ENCODE measurements at regions not wholly inside any gene's neighbourhood (a gene's known extent, or its start where the extent isn't known, plus 50 kb on each side); places are given as distances from the start of the nearest gene placed in this dataset.

DNA sequence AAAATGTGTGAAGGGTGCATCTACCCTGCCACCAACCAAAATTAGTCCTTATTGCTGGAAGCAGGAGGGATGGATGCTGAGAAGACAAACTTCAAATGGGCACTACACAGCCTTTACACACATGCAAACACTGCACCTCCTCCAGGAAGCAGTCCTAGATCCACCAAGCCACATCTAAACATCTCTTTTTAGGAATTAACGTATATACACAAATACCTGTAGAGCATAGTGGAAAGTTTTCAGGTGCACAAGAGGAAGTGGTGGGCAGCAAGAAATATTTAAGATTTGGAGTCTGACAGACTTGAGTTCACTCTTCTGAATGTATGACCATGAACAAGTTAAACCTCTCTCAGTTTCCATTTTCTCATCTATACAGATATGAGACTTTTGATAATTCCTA is 456.6 kb upstream of the PROK2 start:
- TF ChIP-seq, protein P1, sequence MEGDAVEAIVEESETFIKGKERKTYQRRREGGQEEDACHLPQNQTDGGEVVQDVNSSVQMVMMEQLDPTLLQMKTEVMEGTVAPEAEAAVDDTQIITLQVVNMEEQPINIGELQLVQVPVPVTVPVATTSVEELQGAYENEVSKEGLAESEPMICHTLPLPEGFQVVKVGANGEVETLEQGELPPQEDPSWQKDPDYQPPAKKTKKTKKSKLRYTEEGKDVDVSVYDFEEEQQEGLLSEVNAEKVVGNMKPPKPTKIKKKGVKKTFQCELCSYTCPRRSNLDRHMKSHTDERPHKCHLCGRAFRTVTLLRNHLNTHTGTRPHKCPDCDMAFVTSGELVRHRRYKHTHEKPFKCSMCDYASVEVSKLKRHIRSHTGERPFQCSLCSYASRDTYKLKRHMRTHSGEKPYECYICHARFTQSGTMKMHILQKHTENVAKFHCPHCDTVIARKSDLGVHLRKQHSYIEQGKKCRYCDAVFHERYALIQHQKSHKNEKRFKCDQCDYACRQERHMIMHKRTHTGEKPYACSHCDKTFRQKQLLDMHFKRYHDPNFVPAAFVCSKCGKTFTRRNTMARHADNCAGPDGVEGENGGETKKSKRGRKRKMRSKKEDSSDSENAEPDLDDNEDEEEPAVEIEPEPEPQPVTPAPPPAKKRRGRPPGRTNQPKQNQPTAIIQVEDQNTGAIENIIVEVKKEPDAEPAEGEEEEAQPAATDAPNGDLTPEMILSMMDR (IDR thresholded peaks at IDR 0.05), result no peak
- no peak for TF ChIP-seq EZH2 (IDR thresholded peaks at IDR 0.05)
